ENCODE measurements at regions not wholly inside any gene's neighbourhood (a gene's known extent, or its start where the extent isn't known, plus 50 kb on each side); places are given as distances from the start of the nearest gene placed in this dataset.

DNA sequence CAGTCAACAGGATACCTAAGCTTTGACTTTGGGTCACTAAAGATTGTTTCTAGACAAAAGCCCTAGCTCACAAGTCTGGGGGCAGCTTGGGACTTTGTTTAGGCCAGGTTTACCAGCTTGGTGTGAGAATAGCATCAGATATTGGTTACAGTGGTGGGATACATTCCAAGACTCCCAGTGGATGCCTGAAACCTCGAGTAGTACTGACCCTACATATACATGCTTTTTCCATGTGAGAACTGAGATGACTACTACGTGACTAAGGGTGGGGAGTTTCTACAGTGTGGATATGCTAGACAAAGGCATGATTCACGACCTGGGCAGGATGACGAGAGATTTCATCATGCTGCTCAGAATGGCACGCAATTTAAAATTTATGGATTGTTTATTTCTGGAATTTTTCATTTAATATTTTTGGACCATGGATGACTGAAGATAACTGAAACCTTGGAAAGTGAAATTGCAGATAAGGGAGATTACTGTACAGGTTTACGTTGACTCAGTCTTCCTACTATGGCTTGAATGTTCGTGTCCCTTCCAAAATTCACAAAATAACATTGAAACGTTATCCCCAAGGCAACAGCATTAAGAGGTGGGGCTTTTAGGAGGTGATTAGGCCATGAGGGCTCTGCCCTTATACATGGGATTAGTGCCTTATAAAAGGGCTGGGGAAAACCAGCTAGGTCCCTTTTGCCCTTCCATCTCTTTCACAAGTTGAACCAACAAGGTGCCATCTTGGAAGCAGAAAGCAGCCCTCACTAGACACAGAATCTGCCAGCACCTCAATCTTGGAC lies 50.2 kb upstream of the CTAGE1 start:
- DNase-seq (ENCODE audit: low read depth in 1 of 2, low spot score in 1 of 2): no peak

DNA sequence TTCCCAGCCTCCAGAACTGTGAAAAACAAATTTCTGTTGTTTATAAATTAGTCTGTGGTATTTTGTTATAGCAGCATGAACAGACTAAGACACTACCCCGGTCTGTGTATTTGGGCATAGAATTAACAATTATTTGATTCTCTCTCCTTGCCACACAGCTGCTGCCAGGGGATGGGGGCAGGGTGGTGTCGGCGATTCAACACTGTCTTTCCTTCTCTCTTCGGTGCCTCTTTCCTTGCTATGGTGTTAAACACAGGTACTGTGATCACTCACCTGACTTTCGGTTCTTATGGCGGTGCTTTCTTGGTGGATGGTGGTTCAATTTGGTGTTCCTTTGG lies 50.8 kb upstream of the CTAGE1 start:
- DNase-seq (ENCODE audit: low read depth in 1 of 2, low spot score in 1 of 2): no peak

DNA sequence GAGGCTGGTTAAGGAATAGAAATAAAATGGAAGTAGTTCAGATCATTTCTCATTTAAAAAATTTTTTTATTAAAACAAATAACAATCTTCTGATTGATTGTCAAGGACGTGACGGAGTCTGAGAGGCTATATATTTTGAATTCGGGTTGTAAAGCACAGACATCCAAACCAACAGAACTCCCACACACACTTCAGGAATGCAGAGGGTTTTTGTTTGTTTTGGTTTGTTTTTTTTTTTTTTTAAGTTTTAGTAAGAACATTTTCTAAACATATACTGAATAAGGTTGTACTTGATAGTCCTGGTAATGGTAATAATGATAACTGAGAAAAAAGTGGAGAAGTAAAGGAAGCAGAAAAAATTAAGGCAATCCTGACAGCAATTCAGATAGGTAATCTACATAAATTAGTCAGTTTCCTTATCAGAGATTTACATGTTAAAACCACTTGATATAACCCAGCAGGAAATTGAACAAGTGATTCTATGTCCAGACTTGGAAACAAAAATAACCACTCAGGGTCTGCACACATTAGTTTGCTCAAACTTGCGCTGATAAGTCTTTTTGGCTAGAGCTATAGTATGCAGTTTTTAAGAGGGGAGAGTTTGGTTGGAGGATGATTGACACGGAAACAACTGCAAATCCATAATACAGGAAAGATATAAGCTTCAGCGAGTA lies 51.5 kb upstream of the CTAGE1 start:
- no peak for DNase-seq (ENCODE audit: low read depth in 1 of 2, low spot score in 1 of 2)

- DNase-seq (ENCODE audit: low read depth in 1 of 2, low spot score in 1 of 2): no peak
Measured at GRCh38 chr18:22469926-22470247, 52.2 kb upstream of the CTAGE1 start.

DNA sequence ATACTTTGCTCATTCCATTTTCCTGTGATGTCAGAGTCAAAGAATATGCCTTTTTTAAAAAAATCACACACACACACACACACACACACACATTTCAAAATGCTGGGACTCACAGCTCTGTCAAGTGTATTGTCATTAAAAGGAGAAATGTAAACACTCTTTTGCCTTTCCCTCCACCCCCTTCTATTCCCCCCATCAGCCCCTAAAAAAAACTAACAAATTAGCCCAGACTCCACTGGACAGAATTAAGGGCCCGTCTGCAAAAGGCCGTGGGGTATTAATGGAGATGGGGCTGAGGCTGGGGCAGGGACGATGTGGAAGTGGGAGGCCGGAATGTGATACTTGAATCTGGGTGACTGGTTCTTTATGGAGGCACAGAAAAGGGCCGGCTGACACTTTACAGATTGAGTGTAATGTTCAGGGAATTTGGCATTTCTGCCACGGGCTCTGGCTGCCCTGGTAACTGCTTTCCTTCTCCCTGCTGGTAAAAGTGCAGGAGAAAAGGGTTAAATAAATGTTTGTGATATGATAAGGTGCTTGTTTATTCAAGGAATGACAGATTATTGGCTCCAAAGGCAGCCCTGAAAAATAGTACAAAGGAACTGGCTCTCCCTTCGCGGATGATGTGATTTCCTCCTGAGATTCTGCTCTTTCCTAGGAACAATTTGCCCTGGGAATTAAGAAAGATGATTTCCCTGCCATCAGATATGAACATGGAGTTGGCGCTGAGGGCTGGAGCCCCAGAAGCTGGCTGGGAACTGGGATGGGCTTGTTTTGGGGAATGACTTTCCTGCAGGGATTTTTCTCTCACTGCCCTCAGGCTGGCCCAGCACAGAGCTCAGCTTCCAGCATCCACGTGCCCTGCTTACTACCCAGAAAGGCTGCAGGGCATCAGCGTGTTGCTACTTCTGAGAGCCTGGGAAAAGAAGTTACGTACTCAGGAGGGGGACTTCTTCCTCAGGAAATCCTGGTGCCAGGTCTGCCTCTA lies 52.8 kb upstream of the CTAGE1 start:
- DNase-seq (ENCODE audit: low read depth in 1 of 2, low spot score in 1 of 2): no peak

- no peak for DNase-seq (ENCODE audit: low read depth in 1 of 2, low spot score in 1 of 2)
Measured at GRCh38 chr18:22471546-22472131, 53.9 kb upstream of the CTAGE1 start.

DNA sequence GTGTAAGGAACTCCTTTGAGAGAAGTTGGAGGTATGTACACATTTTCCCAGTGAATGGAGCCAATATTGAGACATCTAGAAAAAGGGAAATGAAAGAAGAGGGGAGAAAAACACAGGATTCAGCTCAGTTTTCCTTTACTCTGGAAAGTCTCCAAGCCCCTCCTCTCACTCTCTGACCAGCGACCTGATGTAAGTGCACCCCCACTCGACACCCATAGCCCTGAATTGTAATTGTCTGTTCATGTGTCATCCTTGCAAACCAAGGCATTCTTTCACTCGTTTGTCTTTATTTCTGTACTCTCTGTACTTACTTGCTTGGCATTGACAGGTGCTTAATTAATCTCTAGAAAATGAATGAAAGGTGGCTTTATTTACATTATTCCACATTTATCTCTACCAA lies 55.7 kb upstream of the CTAGE1 start:
- DNase-seq (ENCODE audit: low read depth in 1 of 2, low spot score in 1 of 2): no peak

GRCh38 chr18:22475426-22476100 lies 57.8 kb upstream of the CTAGE1 start:
- DNase-seq (ENCODE audit: low read depth in 1 of 2, low spot score in 1 of 2): no peak

- no peak for DNase-seq (ENCODE audit: low read depth in 1 of 2, low spot score in 1 of 2)
Measured at GRCh38 chr18:22477222-22477621, 59.5 kb upstream of the CTAGE1 start.

GRCh38 chr18:22482948-22483347 lies 65.2 kb upstream of the CTAGE1 start:
- no peak for DNase-seq (ENCODE audit: low read depth in 1 of 2, low spot score in 1 of 2)

GRCh38 chr18:22483407-22483806 lies 65.7 kb upstream of the CTAGE1 start:
- DNase-seq (ENCODE audit: low read depth in 1 of 2, low spot score in 1 of 2): no peak

DNA sequence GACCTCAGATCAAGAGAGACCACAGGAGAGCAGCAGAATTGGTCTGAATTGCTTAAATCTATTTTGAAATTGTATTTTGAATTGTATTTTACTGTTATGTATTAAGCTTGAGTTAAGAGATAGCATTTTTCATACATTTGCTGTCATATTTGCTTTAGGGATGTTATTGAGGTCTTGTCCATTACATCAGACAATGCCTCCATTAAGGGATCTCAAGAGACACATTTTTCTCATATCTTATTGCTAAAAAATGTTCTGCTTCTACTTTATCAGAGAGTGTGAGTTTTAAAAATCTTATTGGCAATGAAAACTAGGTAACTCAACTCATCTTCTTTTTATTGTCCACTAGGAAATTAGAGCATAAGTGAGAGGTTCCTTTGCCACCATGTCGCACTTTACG lies 66.8 kb upstream of the CTAGE1 start:
- no peak for DNase-seq (ENCODE audit: low read depth in 1 of 2, low spot score in 1 of 2)

GRCh38 chr18:22485808-22486244 lies 68.1 kb upstream of the CTAGE1 start:
- no peak for DNase-seq (ENCODE audit: low read depth in 1 of 2, low spot score in 1 of 2)

GRCh38 chr18:22486667-22487066 lies 69.0 kb upstream of the CTAGE1 start:
- no peak for DNase-seq (ENCODE audit: low read depth in 1 of 2, low spot score in 1 of 2)

- DNase-seq (ENCODE audit: low read depth in 1 of 2, low spot score in 1 of 2): no peak
Measured at GRCh38 chr18:22488554-22488953, 70.8 kb upstream of the CTAGE1 start.

- no peak for DNase-seq (ENCODE audit: low read depth in 1 of 2, low spot score in 1 of 2)
Measured at GRCh38 chr18:22489704-22490103, 72.0 kb upstream of the CTAGE1 start.

DNA sequence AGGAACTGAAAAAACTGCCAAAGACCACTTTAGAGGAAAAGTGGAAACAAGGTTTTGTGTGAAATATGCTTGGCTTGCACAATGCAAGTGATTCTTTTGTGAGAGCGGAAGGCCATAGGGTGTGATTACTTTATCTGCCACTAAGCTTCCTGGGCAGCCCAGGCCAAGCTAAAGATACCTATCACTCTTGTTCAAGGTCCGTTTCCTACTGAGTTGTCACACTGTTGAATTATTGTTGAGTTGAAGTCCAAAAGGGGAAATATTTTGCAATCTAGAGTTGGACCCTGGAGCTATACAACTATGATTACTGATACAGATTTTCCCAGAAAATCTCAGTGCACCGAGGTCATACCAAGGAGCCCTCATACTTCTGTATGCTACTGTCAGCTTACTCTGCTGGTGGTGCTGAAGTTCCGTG lies 72.7 kb upstream of the CTAGE1 start:
- no peak for DNase-seq (ENCODE audit: low read depth in 1 of 2, low spot score in 1 of 2)

GRCh38 chr18:22493255-22493654 lies 75.5 kb upstream of the CTAGE1 start:
- DNase-seq (ENCODE audit: low read depth in 1 of 2, low spot score in 1 of 2): no peak

DNA sequence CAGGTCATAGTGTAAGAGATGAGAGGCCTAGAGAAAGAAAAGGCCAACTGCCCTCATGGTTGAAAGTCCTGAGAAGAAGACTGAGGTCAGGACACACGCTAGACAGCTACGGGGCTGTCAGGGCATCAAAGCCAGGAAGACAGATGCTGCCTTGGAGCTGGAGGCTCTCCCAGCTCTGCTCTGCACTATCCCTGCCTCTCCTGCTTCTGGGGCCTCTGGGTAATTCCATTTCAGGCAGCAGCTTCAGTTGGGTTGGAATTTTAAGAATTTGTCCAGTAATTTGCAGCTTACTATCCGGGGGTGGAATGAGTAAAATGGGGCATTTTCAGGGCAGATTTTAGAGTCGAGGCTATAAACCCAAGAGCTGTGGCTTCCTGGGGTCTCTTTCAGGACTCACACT lies 76.2 kb upstream of the CTAGE1 start:
- DNase-seq (ENCODE audit: low read depth in 1 of 2, low spot score in 1 of 2): no peak

GRCh38 chr18:22494771-22495170 lies 77.1 kb upstream of the CTAGE1 start:
- DNase-seq (ENCODE audit: low read depth in 1 of 2, low spot score in 1 of 2): no peak

- DNase-seq (ENCODE audit: low read depth in 1 of 2, low spot score in 1 of 2): no peak
Measured at GRCh38 chr18:22499421-22499820, 81.7 kb upstream of the CTAGE1 start.

Data from activated CD4-positive, alpha-beta T cell treated with anti-CD3 and anti-CD28 coated beads, Interleukin-2, amount 50 U/mL, for 24 hours (primary cell).